Activated T-helper 1 cell treated with anti-CD3 and anti-CD28 coated beads, Interleukin-12 subunit alpha, Interleukin-12 subunit beta, Interleukin-2, Interleukin-4 antibody, amounts not matched to agents 30 ng/mL and 10 ng/mL and 1 ng/mL, durations not matched to agents 14 hours and 24 hours and 36 hours (primary cell): ENCODE measurements at regions not wholly inside any gene's neighbourhood (a gene's known extent, or its start where the extent isn't known, plus 50 kb on each side); places are given as distances from the start of the nearest gene placed in this dataset.
A peak's percentile ranks its signal among the peaks of the same experiment; 100 is the strongest.
"Not testable (repeated sequence)": the region's sequence is repeated elsewhere in the genome, so short reads cannot be mapped to it uniquely, and the experiment has no call there.

Experiments used
- DNase-seq: peaks from one replicate; pipeline ENCODE4 v3.0.0; 2021; ENCODE audit warnings: low spot score
- H3K27ac Mint-ChIP-seq: one replicate; pipeline ENCODE4 v1.8.0; 2021; ENCODE audit warnings: mild to moderate bottlenecking, mixed read lengths
- H3K27me3 Mint-ChIP-seq: one replicate; pipeline ENCODE4 v1.8.0; 2022; ENCODE audit warnings: mild to moderate bottlenecking, moderate library complexity, mixed read lengths; ENCODE audit not compliant: insufficient read depth
- H3K36me3 Mint-ChIP-seq: one replicate; pipeline ENCODE4 v1.8.0; 2021; ENCODE audit warnings: low read depth, mixed read lengths
- H3K4me1 Mint-ChIP-seq: one replicate; pipeline ENCODE4 v1.8.0; 2021; ENCODE audit warnings: low read depth, mixed read lengths
- H3K4me3 Mint-ChIP-seq: one replicate; pipeline ENCODE4 v1.8.0; 2021; ENCODE audit warnings: mild to moderate bottlenecking, moderate library complexity, mixed read lengths
- H3K9me3 Mint-ChIP-seq: one replicate; pipeline ENCODE4 v1.8.0; 2021; ENCODE audit warnings: mixed read lengths
- intact Hi-C: fragments of 100-400 bp; cut with micrococcal nuclease; formaldehyde crosslinking; loops from one replicate; pipeline ENCODE4 v1.15.1; 2024

DNA sequence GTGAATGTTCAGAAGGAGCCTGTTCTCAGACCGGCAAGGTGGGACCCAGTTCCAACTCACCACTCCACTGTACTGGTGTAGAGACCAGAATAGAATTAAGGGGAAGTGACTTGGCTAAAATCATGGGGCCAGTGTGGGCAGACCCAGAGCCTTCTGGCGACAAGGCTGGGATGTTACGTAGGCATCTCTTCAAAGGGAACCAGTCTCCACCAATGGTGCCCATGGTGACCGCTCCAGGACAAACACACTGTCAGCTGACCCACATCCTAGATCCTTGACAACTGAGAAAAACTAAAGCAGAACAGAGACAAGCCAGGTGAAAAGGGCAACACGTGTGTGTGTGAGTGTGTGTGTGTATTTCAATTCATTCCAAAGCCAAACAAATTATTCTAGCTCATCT is 321.7 kb upstream of the FRG2C start:
- Mint-ChIP-seq H3K27ac (no peak overlapping the region), H3K4me1 (no peaks in the 10 kb centered on the region), H3K36me3 (no peaks in the 10 kb centered on the region), H3K27me3 (no peaks in the 10 kb centered on the region), H3K9me3 (no peaks in the 10 kb centered on the region), H3K4me3 (no peak overlapping the region)
- no peak for DNase-seq
- intact Hi-C loops = no loop called here

DNA sequence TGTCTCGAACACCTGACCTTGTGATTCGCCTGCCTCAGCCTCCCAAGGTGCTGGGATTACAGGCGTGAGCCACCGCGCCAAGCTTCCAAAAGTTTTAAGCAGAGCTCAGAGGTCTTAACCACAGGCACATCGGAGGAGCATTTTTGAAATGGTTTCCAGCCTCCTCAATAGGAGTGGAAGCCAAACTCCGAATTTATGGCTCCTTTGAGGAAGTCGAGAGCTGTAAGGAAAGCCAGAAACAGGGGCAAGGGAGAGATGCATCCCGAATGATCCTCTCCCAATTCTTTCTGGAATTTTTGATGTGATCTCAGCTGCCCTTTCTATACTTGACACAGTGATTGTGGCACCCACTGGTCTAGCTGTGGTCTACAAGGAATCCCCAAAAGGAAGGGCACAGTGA is 313.6 kb upstream of the FRG2C start:
- H3K4me1 Mint-ChIP-seq, DNase-seq, intact Hi-C loops: not testable (repeated sequence)

GRCh38 chr3:75362086-75362784 is 301.9 kb upstream of the FRG2C start:
- intact Hi-C loops = loop anchor here (2.0 kb wide), 1 partner anchor 73 kb away; no protein-coding TSS in a partner anchor
- not testable (repeated sequence) for H3K4me1 Mint-ChIP-seq, H3K9me3 Mint-ChIP-seq, H3K27me3 Mint-ChIP-seq, H3K4me3 Mint-ChIP-seq, H3K36me3 Mint-ChIP-seq, H3K27ac Mint-ChIP-seq
- peak; percentile 29 for DNase-seq

More for the DNA sequence above, 313.6 kb upstream of the FRG2C start:
- not testable (repeated sequence) for H3K9me3 Mint-ChIP-seq, H3K27me3 Mint-ChIP-seq, H3K4me3 Mint-ChIP-seq, H3K36me3 Mint-ChIP-seq, H3K27ac Mint-ChIP-seq

- H3K36me3 Mint-ChIP-seq, DNase-seq, H3K9me3 Mint-ChIP-seq, H3K4me1 Mint-ChIP-seq, H3K27me3 Mint-ChIP-seq, intact Hi-C loops, H3K27ac Mint-ChIP-seq: not testable (repeated sequence)
- peak overlapping the region; percentile 68 for H3K4me3 Mint-ChIP-seq
These were observed 291.2 kb upstream of the FRG2C start for GRCh38 chr3:75372964-75373363.

DNA sequence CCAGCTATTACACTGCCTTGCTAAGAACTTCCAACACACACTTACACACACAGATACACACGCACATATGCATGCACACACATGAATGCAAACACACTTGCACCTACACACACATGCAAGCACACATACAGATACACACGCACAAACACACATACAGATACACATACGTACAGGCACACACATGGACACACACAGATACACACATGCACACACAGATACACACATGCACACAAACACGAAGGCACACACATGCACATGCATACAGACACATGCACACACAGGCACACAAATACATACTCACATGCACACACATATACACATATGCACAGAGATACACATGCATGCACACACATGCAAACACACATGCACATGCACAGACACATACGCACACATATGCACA is 284.3 kb upstream of the FRG2C start:
- intact Hi-C loops, DNase-seq, H3K4me1 Mint-ChIP-seq, H3K36me3 Mint-ChIP-seq, H3K4me3 Mint-ChIP-seq, H3K27ac Mint-ChIP-seq, H3K27me3 Mint-ChIP-seq: not testable (repeated sequence)
- peaks cover 20% of the 10 kb centered on the region for H3K9me3 Mint-ChIP-seq

GRCh38 chr3:75380276-75380771 is 283.8 kb upstream of the FRG2C start:
- Mint-ChIP-seq H3K9me3 (peaks cover 20% of the 10 kb centered on the region), H3K4me1 (no peaks in the 10 kb centered on the region), H3K27ac (no peak overlapping the region), H3K4me3 (no peak overlapping the region), H3K27me3 (no peaks in the 10 kb centered on the region), H3K36me3 (no peaks in the 10 kb centered on the region)
- intact Hi-C loops = no loop called here
- no peak for DNase-seq

DNA sequence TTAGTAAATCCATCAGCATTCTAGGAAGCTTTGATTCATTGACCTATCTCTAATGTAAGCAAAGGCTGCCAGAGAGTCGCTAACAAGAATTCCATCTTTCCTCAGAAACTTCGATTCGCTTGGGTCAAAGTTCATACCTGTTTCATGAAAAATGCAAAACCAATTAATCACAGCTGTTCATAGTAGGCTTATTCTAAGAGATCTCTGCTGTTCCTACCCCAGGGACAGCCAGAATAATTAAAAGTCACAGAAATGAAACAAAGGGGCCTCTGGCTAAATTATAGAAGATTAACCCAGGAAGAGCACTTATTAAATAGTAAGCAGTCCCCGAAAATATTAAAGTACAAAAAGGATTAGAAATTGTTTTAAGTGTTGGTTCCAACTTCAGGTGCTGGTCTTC is 280.1 kb upstream of the FRG2C start:
- H3K4me3 Mint-ChIP-seq, DNase-seq, H3K27me3 Mint-ChIP-seq, H3K27ac Mint-ChIP-seq, H3K4me1 Mint-ChIP-seq, intact Hi-C loops, H3K36me3 Mint-ChIP-seq: not testable (repeated sequence)
- peaks cover 15% of the 10 kb centered on the region for H3K9me3 Mint-ChIP-seq

DNA sequence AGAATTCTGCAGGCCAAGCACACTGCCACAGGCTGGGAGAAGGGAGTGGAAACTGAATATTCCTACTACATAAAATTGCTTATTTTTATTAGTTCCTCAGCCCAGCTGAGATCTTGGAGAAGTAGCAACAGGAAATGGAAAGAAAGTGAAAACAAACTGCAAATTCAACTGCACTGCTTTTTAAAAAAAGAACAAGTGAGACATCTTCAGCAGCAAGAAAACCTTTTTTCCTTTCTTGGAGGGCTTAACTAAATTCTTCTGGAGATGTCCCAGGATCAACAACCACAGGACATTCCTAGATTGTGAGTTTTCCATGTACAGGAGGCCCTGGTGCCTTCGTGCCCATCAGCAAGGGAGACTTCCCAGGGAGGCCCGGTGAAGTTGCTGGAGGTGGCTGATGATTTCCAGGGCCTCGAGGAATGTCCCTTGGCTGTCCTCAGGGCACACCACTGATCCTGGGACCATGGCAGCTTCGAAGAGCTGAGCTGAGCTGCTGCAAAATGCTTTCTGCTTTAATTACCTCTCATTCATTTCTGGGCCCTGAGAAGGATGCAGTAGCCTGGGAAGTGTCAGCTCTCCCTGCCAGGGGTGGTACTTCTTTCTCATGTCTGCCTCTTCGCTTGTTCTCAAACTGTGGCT is 275.5 kb upstream of the FRG2C start:
- H3K27ac Mint-ChIP-seq, H3K27me3 Mint-ChIP-seq, intact Hi-C loops, H3K4me1 Mint-ChIP-seq, H3K36me3 Mint-ChIP-seq, DNase-seq, H3K4me3 Mint-ChIP-seq, H3K9me3 Mint-ChIP-seq: not testable (repeated sequence)

- H3K4me1 Mint-ChIP-seq, H3K27me3 Mint-ChIP-seq, H3K9me3 Mint-ChIP-seq, H3K4me3 Mint-ChIP-seq, H3K27ac Mint-ChIP-seq, DNase-seq, intact Hi-C loops, H3K36me3 Mint-ChIP-seq: not testable (repeated sequence)
These were observed 270.8 kb upstream of the FRG2C start for GRCh38 chr3:75393288-75393694.

DNA sequence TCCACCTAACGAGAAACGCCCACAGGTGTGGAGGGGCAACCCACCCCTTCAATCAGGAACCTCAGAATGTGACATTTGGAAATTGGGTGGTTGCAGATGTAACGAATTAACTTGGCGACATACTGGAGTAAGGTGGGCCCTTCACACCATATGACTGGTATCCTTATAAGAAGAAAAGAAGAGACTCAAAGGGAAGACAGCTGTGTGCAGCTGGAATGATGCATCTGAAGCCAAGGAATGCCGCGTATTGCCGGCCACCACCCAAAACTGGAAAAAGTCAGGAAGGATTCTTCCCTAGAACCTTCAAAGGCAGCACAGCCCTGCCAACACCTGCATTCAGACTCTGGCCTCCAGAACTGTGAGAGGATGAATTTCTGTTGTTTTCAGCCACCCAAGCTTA is 270.0 kb upstream of the FRG2C start:
- H3K36me3 Mint-ChIP-seq, DNase-seq, H3K4me3 Mint-ChIP-seq, intact Hi-C loops, H3K9me3 Mint-ChIP-seq, H3K27ac Mint-ChIP-seq, H3K27me3 Mint-ChIP-seq, H3K4me1 Mint-ChIP-seq: not testable (repeated sequence)

DNA sequence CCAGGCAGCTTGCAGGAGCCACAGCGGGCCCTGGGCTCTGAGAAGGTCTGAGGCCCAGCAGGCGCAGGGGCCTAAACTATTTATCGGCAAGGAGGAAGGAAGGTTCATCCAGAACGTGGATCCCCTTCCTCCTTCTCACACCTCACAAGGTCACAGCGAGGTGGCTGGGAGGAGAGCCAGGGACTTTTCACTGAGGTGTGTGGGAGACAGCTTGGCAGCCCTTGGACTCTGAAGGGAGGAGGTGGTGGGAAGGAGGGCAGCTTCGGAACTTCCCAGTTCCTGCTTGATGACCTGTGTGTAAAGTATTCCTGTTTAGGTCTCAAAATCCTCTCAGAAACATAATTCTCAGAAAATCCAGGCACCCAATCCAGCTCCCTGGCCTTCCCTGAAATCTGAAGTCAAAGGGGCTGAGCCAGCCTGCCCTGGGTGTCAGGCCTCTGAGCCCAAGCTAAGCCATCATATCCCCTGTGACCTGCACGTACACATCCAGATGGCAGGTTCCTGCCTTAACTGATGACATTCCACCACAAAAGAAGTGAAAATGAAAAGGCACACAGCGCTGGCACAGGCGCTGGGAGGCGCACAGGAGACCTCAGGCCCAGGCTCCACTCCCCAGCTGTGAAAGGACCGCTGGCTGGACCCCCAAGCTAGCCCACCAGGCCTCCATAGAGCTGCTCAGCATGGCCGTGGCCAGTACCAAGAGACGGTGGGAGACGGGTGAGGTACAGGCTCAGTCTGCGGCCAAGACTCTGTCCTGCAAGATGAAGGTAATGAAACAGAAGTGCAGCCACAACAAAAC is 269.4 kb upstream of the FRG2C start:
- H3K9me3 Mint-ChIP-seq, H3K27me3 Mint-ChIP-seq, H3K27ac Mint-ChIP-seq, H3K4me1 Mint-ChIP-seq, DNase-seq, intact Hi-C loops, H3K36me3 Mint-ChIP-seq, H3K4me3 Mint-ChIP-seq: not testable (repeated sequence)

DNA sequence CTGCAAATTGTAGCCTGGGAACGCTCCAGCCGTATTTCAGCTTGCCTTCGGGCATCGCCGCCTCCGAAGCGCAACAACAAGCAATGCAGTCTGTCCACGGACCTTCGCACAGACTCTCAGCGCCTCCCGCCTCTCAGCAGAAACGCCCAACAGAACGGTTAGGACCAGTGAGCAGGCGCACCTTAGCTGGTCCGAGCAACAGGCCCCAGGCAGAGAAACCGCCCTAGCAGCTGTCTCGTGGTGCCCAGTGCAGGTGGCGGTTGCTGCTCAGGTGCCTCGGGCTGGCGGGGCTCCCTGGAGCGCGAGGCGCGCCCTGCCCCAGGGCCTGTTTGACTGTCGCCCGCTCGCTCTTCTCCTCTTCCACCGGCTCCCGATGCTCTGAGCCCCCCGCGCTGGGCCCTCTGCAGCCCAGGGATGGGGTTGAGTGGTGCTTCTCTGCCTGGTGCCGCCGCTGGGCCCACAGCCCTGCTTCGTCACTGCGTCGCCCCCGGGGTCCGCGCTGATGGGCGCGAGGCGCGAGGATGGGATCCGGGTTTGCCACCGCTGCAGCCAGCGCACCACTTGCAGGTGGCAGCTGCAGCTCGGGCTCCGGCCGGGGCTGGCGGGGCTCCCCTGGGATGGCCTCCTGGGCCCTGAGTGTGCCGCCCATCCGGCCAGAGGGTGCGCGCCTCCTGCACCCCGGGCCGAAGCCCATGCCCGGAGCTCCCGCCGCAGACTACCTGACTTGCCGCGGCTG is 268.4 kb upstream of the FRG2C start:
- no peaks in the 10 kb centered on the region for H3K27me3 Mint-ChIP-seq
- no peaks in the 10 kb centered on the region for H3K36me3 Mint-ChIP-seq
- H3K27ac Mint-ChIP-seq = no peak overlapping the region
- no peak overlapping the region for H3K4me3 Mint-ChIP-seq
- no peaks in the 10 kb centered on the region for H3K9me3 Mint-ChIP-seq
- no peaks in the 10 kb centered on the region for H3K4me1 Mint-ChIP-seq
- no peak for DNase-seq
- intact Hi-C loops = no loop called here
